ENCODE measurements at regions not wholly inside any gene's neighbourhood (a gene's known extent, or its start where the extent isn't known, plus 50 kb on each side); places are given as distances from the start of the nearest gene placed in this dataset.

GRCh38 chr7:110095372-110096052 is 995.4 kb upstream of the LRRN3 start:
- Histone ChIP-seq H3K4me1 (ENCODE audit: control insufficient read depth in 1 of 2, insufficient read depth in 2 of 2, low read length in 2 of 2) (peaks cover 0 to 3% of the 10 kb centered on the region in 2 donors), H3K9me3 (ENCODE audit: control insufficient read depth in 1 of 2, low read length in 2 of 2) (peaks cover 0 to 3% of the 10 kb centered on the region in 2 donors), H3K36me3 (ENCODE audit: control insufficient read depth in 1 of 2, insufficient read depth in 2 of 2, low read length in 2 of 2) (no peaks in the 10 kb centered on the region), H3K4me3 (ENCODE audit: low read depth in 1 of 2, low read length in 2 of 2) (no peak overlapping the region), H3K27ac (ENCODE audit: low read length) (no peak overlapping the region), H3K27me3 (ENCODE audit: low read depth, low read length) (no peaks in the 10 kb centered on the region)

GRCh38 chr7:110104243-110104642 is 986.7 kb upstream of the LRRN3 start:
- Histone ChIP-seq H3K4me1 (ENCODE audit: control insufficient read depth in 1 of 2, insufficient read depth in 2 of 2, low read length in 2 of 2) (no peaks in the 10 kb centered on the region), H3K27ac (ENCODE audit: low read length) (no peak overlapping the region), H3K4me3 (ENCODE audit: low read depth in 1 of 2, low read length in 2 of 2) (no peak overlapping the region), H3K36me3 (ENCODE audit: control insufficient read depth in 1 of 2, insufficient read depth in 2 of 2, low read length in 2 of 2) (no peaks in the 10 kb centered on the region), H3K9me3 (ENCODE audit: control insufficient read depth in 1 of 2, low read length in 2 of 2) (no peaks in the 10 kb centered on the region), H3K27me3 (ENCODE audit: low read depth, low read length) (no peaks in the 10 kb centered on the region)

GRCh38 chr7:110105307-110105706 is 985.6 kb upstream of the LRRN3 start:
- no peaks in the 10 kb centered on the region for H3K9me3 ChIP-seq (ENCODE audit: control insufficient read depth in 1 of 2, low read length in 2 of 2)
- H3K4me1 ChIP-seq (ENCODE audit: control insufficient read depth in 1 of 2, insufficient read depth in 2 of 2, low read length in 2 of 2), result no peaks in the 10 kb centered on the region
- no peaks in the 10 kb centered on the region for H3K27me3 ChIP-seq (ENCODE audit: low read depth, low read length)
- H3K27ac ChIP-seq (ENCODE audit: low read length), result no peak overlapping the region
- no peaks in the 10 kb centered on the region for H3K36me3 ChIP-seq (ENCODE audit: control insufficient read depth in 1 of 2, insufficient read depth in 2 of 2, low read length in 2 of 2)
- H3K4me3 ChIP-seq (ENCODE audit: low read depth in 1 of 2, low read length in 2 of 2), result no peak overlapping the region

GRCh38 chr7:110105840-110106239 is 985.1 kb upstream of the LRRN3 start:
- H3K27ac ChIP-seq (ENCODE audit: low read length), result no peak overlapping the region
- no peaks in the 10 kb centered on the region for H3K27me3 ChIP-seq (ENCODE audit: low read depth, low read length)
- no peaks in the 10 kb centered on the region for H3K9me3 ChIP-seq (ENCODE audit: control insufficient read depth in 1 of 2, low read length in 2 of 2)
- H3K4me3 ChIP-seq (ENCODE audit: low read depth in 1 of 2, low read length in 2 of 2), result no peak overlapping the region
- H3K4me1 ChIP-seq (ENCODE audit: control insufficient read depth in 1 of 2, insufficient read depth in 2 of 2, low read length in 2 of 2), result no peaks in the 10 kb centered on the region
- H3K36me3 ChIP-seq (ENCODE audit: control insufficient read depth in 1 of 2, insufficient read depth in 2 of 2, low read length in 2 of 2), result no peaks in the 10 kb centered on the region

- no peaks in the 10 kb centered on the region for H3K4me1 ChIP-seq (ENCODE audit: control insufficient read depth in 1 of 2, insufficient read depth in 2 of 2, low read length in 2 of 2)
- H3K9me3 ChIP-seq (ENCODE audit: control insufficient read depth in 1 of 2, low read length in 2 of 2), result peaks cover 0 to 6% of the 10 kb centered on the region in 2 donors
- no peaks in the 10 kb centered on the region for H3K27me3 ChIP-seq (ENCODE audit: low read depth, low read length)
- H3K36me3 ChIP-seq (ENCODE audit: control insufficient read depth in 1 of 2, insufficient read depth in 2 of 2, low read length in 2 of 2), result no peaks in the 10 kb centered on the region
- no peak overlapping the region for H3K4me3 ChIP-seq (ENCODE audit: low read depth in 1 of 2, low read length in 2 of 2)
- H3K27ac ChIP-seq (ENCODE audit: low read length), result no peak overlapping the region
Measured at GRCh38 chr7:110119883-110120581, 970.9 kb upstream of the LRRN3 start.

GRCh38 chr7:110129159-110129558 is 961.8 kb upstream of the LRRN3 start:
- H3K4me3 ChIP-seq (ENCODE audit: low read depth in 1 of 2, low read length in 2 of 2), result no peak overlapping the region
- peaks cover 0 to 2% of the 10 kb centered on the region in 2 donors for H3K9me3 ChIP-seq (ENCODE audit: control insufficient read depth in 1 of 2, low read length in 2 of 2)
- no peaks in the 10 kb centered on the region for H3K4me1 ChIP-seq (ENCODE audit: control insufficient read depth in 1 of 2, insufficient read depth in 2 of 2, low read length in 2 of 2)
- no peaks in the 10 kb centered on the region for H3K27me3 ChIP-seq (ENCODE audit: low read depth, low read length)
- H3K27ac ChIP-seq (ENCODE audit: low read length), result no peak overlapping the region
- no peaks in the 10 kb centered on the region for H3K36me3 ChIP-seq (ENCODE audit: control insufficient read depth in 1 of 2, insufficient read depth in 2 of 2, low read length in 2 of 2)

- Histone ChIP-seq H3K27me3 (ENCODE audit: low read depth, low read length) (no peaks in the 10 kb centered on the region), H3K9me3 (ENCODE audit: control insufficient read depth in 1 of 2, low read length in 2 of 2) (peaks cover 0 to 2% of the 10 kb centered on the region in 2 donors), H3K27ac (ENCODE audit: low read length) (no peak overlapping the region), H3K4me1 (ENCODE audit: control insufficient read depth in 1 of 2, insufficient read depth in 2 of 2, low read length in 2 of 2) (no peaks in the 10 kb centered on the region), H3K36me3 (ENCODE audit: control insufficient read depth in 1 of 2, insufficient read depth in 2 of 2, low read length in 2 of 2) (no peaks in the 10 kb centered on the region), H3K4me3 (ENCODE audit: low read depth in 1 of 2, low read length in 2 of 2) (no peak overlapping the region)
Measured at GRCh38 chr7:110130669-110131068, 960.3 kb upstream of the LRRN3 start.

- Histone ChIP-seq H3K4me3 (ENCODE audit: low read depth in 1 of 2, low read length in 2 of 2) (no peak overlapping the region), H3K27me3 (ENCODE audit: low read depth, low read length) (no peaks in the 10 kb centered on the region), H3K36me3 (ENCODE audit: control insufficient read depth in 1 of 2, insufficient read depth in 2 of 2, low read length in 2 of 2) (no peaks in the 10 kb centered on the region), H3K4me1 (ENCODE audit: control insufficient read depth in 1 of 2, insufficient read depth in 2 of 2, low read length in 2 of 2) (no peaks in the 10 kb centered on the region), H3K27ac (ENCODE audit: low read length) (no peak overlapping the region), H3K9me3 (ENCODE audit: control insufficient read depth in 1 of 2, low read length in 2 of 2) (peaks cover 0 to 2% of the 10 kb centered on the region in 2 donors)
Measured at GRCh38 chr7:110131344-110131743, 959.6 kb upstream of the LRRN3 start.

- H3K4me3 ChIP-seq (ENCODE audit: low read depth in 1 of 2, low read length in 2 of 2), result no peak overlapping the region
- no peak overlapping the region for H3K27ac ChIP-seq (ENCODE audit: low read length)
- H3K36me3 ChIP-seq (ENCODE audit: control insufficient read depth in 1 of 2, insufficient read depth in 2 of 2, low read length in 2 of 2), result no peaks in the 10 kb centered on the region
- H3K9me3 ChIP-seq (ENCODE audit: control insufficient read depth in 1 of 2, low read length in 2 of 2), result no peaks in the 10 kb centered on the region
- H3K27me3 ChIP-seq (ENCODE audit: low read depth, low read length), result no peaks in the 10 kb centered on the region
- no peaks in the 10 kb centered on the region for H3K4me1 ChIP-seq (ENCODE audit: control insufficient read depth in 1 of 2, insufficient read depth in 2 of 2, low read length in 2 of 2)
Measured at GRCh38 chr7:110139056-110139455, 951.9 kb upstream of the LRRN3 start.

- H3K9me3 ChIP-seq (ENCODE audit: control insufficient read depth in 1 of 2, low read length in 2 of 2), result no peaks in the 10 kb centered on the region
- H3K27me3 ChIP-seq (ENCODE audit: low read depth, low read length), result no peaks in the 10 kb centered on the region
- no peak overlapping the region for H3K27ac ChIP-seq (ENCODE audit: low read length)
- no peaks in the 10 kb centered on the region for H3K4me1 ChIP-seq (ENCODE audit: control insufficient read depth in 1 of 2, insufficient read depth in 2 of 2, low read length in 2 of 2)
- H3K36me3 ChIP-seq (ENCODE audit: control insufficient read depth in 1 of 2, insufficient read depth in 2 of 2, low read length in 2 of 2), result no peaks in the 10 kb centered on the region
- no peak overlapping the region for H3K4me3 ChIP-seq (ENCODE audit: low read depth in 1 of 2, low read length in 2 of 2)
Measured at GRCh38 chr7:110142939-110143526, 947.9 kb upstream of the LRRN3 start.

GRCh38 chr7:110144599-110144998 is 946.3 kb upstream of the LRRN3 start:
- Histone ChIP-seq H3K9me3 (ENCODE audit: control insufficient read depth in 1 of 2, low read length in 2 of 2) (no peaks in the 10 kb centered on the region), H3K27me3 (ENCODE audit: low read depth, low read length) (no peaks in the 10 kb centered on the region), H3K27ac (ENCODE audit: low read length) (no peak overlapping the region), H3K4me3 (ENCODE audit: low read depth in 1 of 2, low read length in 2 of 2) (no peak overlapping the region), H3K36me3 (ENCODE audit: control insufficient read depth in 1 of 2, insufficient read depth in 2 of 2, low read length in 2 of 2) (no peaks in the 10 kb centered on the region), H3K4me1 (ENCODE audit: control insufficient read depth in 1 of 2, insufficient read depth in 2 of 2, low read length in 2 of 2) (no peaks in the 10 kb centered on the region)

All from muscle layer of duodenum (tissue), 2 donors.